B cell (primary cell): ENCODE measurements at regions not wholly inside any gene's neighbourhood (a gene's known extent, or its start where the extent isn't known, plus 50 kb on each side); places are given as distances from the start of the nearest gene placed in this dataset.

Experiments
- ATAC-seq: fragments of 200-7000 bp; cut with Tn5 transposase; one replicate; pipeline ENCODE4 v1.10.0; 2021; ENCODE audit warnings: low read depth, mild to moderate bottlenecking, moderate number of reproducible peaks, moderate library complexity
- CTCF ChIA-PET: fragments of 350-600 bp; sonication (Branson Sonifier 250); formaldehyde crosslinking; loops from one replicate; lab custom pipeline; 2021; ENCODE audit warnings: antibody characterized with exemption, inconsistent platforms; lab: Charles Lee
- POLR2A ChIA-PET: fragments of 350-600 bp; sonication (Branson Sonifier 250); formaldehyde crosslinking; loops from one replicate; lab custom pipeline; 2021; ENCODE audit warnings: antibody characterized with exemption; lab: Charles Lee
- DNase-seq: peaks from one replicate; pipeline ENCODE4 v3.0.0; 2013
- H2AFZ ChIP-seq: 2 replicates; pipeline ENCODE4 v1.6.1; 2012; ENCODE audit warnings: mild to moderate bottlenecking, low read depth, low read length; ENCODE audit not compliant: insufficient read depth, poor library complexity, severe bottlenecking
- H3K27ac ChIP-seq, 2 donors: 1 replicate in 1 of 2; 2 replicates in 1 of 2; pipeline ENCODE4 v1.5.1; 2012 to 2013; ENCODE audit warnings: low read length in 2 of 2, mild to moderate bottlenecking in 2 of 2, moderate library complexity in 1 of 2
- H3K27me3 ChIP-seq, 4 experiments: fragments of 200-600 bp in 1 of 4; sonication (generic) in 1 of 4; replicated peaks in 1 of 4; 1 replicate in 2 of 4; 2 replicates in 2 of 4; pipeline versions ENCODE4 v1.6.1 to v1.7.0; 2013 to 2016; ENCODE audit warnings: low read length in 3 of 4, mild to moderate bottlenecking in 2 of 4, mixed read lengths in 1 of 4, moderate library complexity in 1 of 4; ENCODE audit not compliant: insufficient read depth in 4 of 4, control insufficient read depth in 3 of 4; ENCODE audit errors: control extremely low read depth in 1 of 4
- H3K36me3 ChIP-seq, 2 experiments: replicated peaks in 1 of 2; 1 replicate in 1 of 2; 2 replicates in 1 of 2; pipeline versions ENCODE4 v1.6.1 to v1.7.1; 2013; ENCODE audit warnings: low read length in 1 of 2; ENCODE audit not compliant: insufficient read depth in 2 of 2, control insufficient read depth in 1 of 2; ENCODE audit errors: control extremely low read depth in 1 of 2, extremely low read depth in 1 of 2
- H3K4me1 ChIP-seq, 2 donors: fragments of 200-600 bp in 1 of 2; sonication (generic) in 1 of 2; 1 replicate in 1 of 2; 2 replicates in 1 of 2; pipeline versions ENCODE4 v1.5.1 to v1.6.1; 2013 to 2017; ENCODE audit warnings: low read length in 2 of 2; ENCODE audit not compliant: control insufficient read depth in 2 of 2, insufficient read depth in 2 of 2
- H3K4me2 ChIP-seq: replicated peaks from 2 replicates; pipeline ENCODE3; 2012; ENCODE audit warnings: mild to moderate bottlenecking, low read depth, low read length; ENCODE audit not compliant: poor library complexity, severe bottlenecking
- H3K4me3 ChIP-seq, 5 experiments: fragments of 200-600 bp in 1 of 5; sonication (generic) in 1 of 5; 1 replicate in 3 of 5; 2 replicates in 2 of 5; pipeline versions ENCODE4 v1.5.1 to v1.7.0; 2011 to 2016; ENCODE audit warnings: low read length in 4 of 5, mild to moderate bottlenecking in 4 of 5, low read depth in 2 of 5, control low read depth in 1 of 5, moderate library complexity in 1 of 5; ENCODE audit not compliant: insufficient read depth in 1 of 5; ENCODE audit errors: control extremely low read depth in 1 of 5, extremely low read depth in 1 of 5
- H3K79me2 ChIP-seq: fragments of 200-600 bp; sonication (generic); one replicate; pipeline ENCODE4 v1.6.0; 2016; ENCODE audit warnings: low read length; ENCODE audit not compliant: control insufficient read depth, insufficient read depth
- H3K9ac ChIP-seq: fragments of 200-600 bp; sonication (generic); 2 replicates; pipeline ENCODE4 v1.6.1; 2017; ENCODE audit warnings: mild to moderate bottlenecking, low read length, moderate library complexity
- H3K9me3 ChIP-seq, 3 donors: one replicate each; pipeline versions ENCODE4 v1.6.1 to v1.7.1; 2013; ENCODE audit warnings: low read length in 2 of 3; ENCODE audit not compliant: control insufficient read depth in 2 of 3, insufficient read depth in 1 of 3; ENCODE audit errors: control extremely low read depth in 1 of 3
- H4K20me1 ChIP-seq: 2 replicates; pipeline ENCODE4 v1.6.0; 2012; ENCODE audit warnings: mild to moderate bottlenecking, low read length; ENCODE audit not compliant: insufficient read depth, control insufficient read depth, poor library complexity, severe bottlenecking
- H3K27ac Mint-ChIP-seq: one replicate; pipeline ENCODE4 v1.8.0; 2021; ENCODE audit warnings: mixed read lengths
- H3K27me3 Mint-ChIP-seq: one replicate; pipeline ENCODE4 v1.8.0; 2021; ENCODE audit warnings: mixed read lengths
- H3K4me1 Mint-ChIP-seq: one replicate; pipeline ENCODE4 v1.8.0; 2021; ENCODE audit warnings: mixed read lengths
- H3K4me3 Mint-ChIP-seq: one replicate; pipeline ENCODE4 v1.8.0; 2021; ENCODE audit warnings: mixed read lengths
- H3K9me3 Mint-ChIP-seq: one replicate; pipeline ENCODE4 v1.8.0; 2022; ENCODE audit warnings: mixed read lengths; ENCODE audit not compliant: insufficient read depth
- CTCF ChIP-seq: fragments of 200-600 bp; IDR thresholded peaks from one replicate; pipeline ENCODE4 v1.8.0; 2022; ENCODE audit warnings: antibody characterized with exemption, mild to moderate bottlenecking
- EZH2 ChIP-seq: IDR thresholded peaks from 2 replicates; pipeline ENCODE4 v1.6.1; 2012; ENCODE audit warnings: borderline replicate concordance, low read depth, mild to moderate bottlenecking, moderate library complexity, low read length; ENCODE audit not compliant: insufficient read depth, poor library complexity, severe bottlenecking
- whole genome bisulfite sequencing: methylation state at CpG from one replicate; pipeline ENCODE4 v1.1.5; 2013; ENCODE audit warnings: missing lambda C conversion rate; ENCODE audit not compliant: insufficient coverage; 5-methylcytosine and 5-hydroxymethylcytosine counted together
- intact Hi-C: fragments of 100-400 bp; cut with micrococcal nuclease; formaldehyde crosslinking; loops from one replicate; pipeline ENCODE4 v1.10.0; 2022

GRCh38 chr5:18975624-18976023 is 1012.4 kb downstream of the CDH18 start:
- no peak overlapping the region for H3K27ac Mint-ChIP-seq
- H3K4me1 Mint-ChIP-seq: no peaks in the 10 kb centered on the region
- no peaks in the 10 kb centered on the region for H3K27me3 Mint-ChIP-seq
- Histone ChIP-seq H3K36me3 (no peaks in the 10 kb centered on the region), H3K4me3 (no peak overlapping the region), H2AFZ (no peak overlapping the region), H3K27ac (no peak overlapping the region), H3K79me2 (no peaks in the 10 kb centered on the region), H3K9me3 (no peaks in the 10 kb centered on the region), H3K4me2 (no peak overlapping the region), H3K4me1 (no peaks in the 10 kb centered on the region), H3K27me3 (no peaks in the 10 kb centered on the region), H3K9ac (no peak overlapping the region), H4K20me1 (no peaks in the 10 kb centered on the region)
- ATAC-seq (no peak), DNase-seq (no peak)
- H3K4me3 Mint-ChIP-seq: no peak overlapping the region
- no peak for TF ChIP-seq EZH2
- intact Hi-C loops: no loop called here
- H3K9me3 Mint-ChIP-seq: no peaks in the 10 kb centered on the region
- POLR2A ChIA-PET: no interaction called here
- CTCF ChIA-PET: no interaction called here
- WGBS: 0% methylated on average over 1 of the region's 5 CpGs

GRCh38 chr5:18977880-18978279 is 1010.1 kb downstream of the CDH18 start:
- ChIA-PET POLR2A (no interaction called here), CTCF (no interaction called here)
- Histone ChIP-seq H3K9me3 (no peaks in the 10 kb centered on the region), H3K4me3 (no peak overlapping the region), H3K27ac (no peak overlapping the region), H3K79me2 (no peaks in the 10 kb centered on the region), H3K27me3 (no peaks in the 10 kb centered on the region), H3K4me1 (no peaks in the 10 kb centered on the region), H3K4me2 (no peak overlapping the region), H2AFZ (no peak overlapping the region), H4K20me1 (no peaks in the 10 kb centered on the region), H3K9ac (no peak overlapping the region), H3K36me3 (no peaks in the 10 kb centered on the region)
- intact Hi-C loops: no loop called here
- no peak overlapping the region for H3K4me3 Mint-ChIP-seq
- DNase-seq (no peak), ATAC-seq (no peak)
- no peak overlapping the region for H3K27ac Mint-ChIP-seq
- TF ChIP-seq EZH2 (no peak), CTCF (no peak)
- no peaks in the 10 kb centered on the region for H3K27me3 Mint-ChIP-seq
- H3K4me1 Mint-ChIP-seq: no peaks in the 10 kb centered on the region
- H3K9me3 Mint-ChIP-seq: peaks cover 2% of the 10 kb centered on the region
- WGBS: no CpG with 5 or more reads among the region's 1 CpG
